GM21529 (cell line): ENCODE measurements at regions not wholly inside any gene's neighbourhood (a gene's known extent, or its start where the extent isn't known, plus 50 kb on each side); places are given as distances from the start of the nearest gene placed in this dataset.
"Not testable (repeated sequence)": the region's sequence is repeated elsewhere in the genome, so short reads cannot be mapped to it uniquely, and the experiment has no call there.

Experiments
- ATAC-seq: cut with Tn5 transposase; IDR thresholded peaks from one replicate; pipeline ENCODE4 v1.9.1; 2021; ENCODE audit not compliant: unreplicated experiment

DNA sequence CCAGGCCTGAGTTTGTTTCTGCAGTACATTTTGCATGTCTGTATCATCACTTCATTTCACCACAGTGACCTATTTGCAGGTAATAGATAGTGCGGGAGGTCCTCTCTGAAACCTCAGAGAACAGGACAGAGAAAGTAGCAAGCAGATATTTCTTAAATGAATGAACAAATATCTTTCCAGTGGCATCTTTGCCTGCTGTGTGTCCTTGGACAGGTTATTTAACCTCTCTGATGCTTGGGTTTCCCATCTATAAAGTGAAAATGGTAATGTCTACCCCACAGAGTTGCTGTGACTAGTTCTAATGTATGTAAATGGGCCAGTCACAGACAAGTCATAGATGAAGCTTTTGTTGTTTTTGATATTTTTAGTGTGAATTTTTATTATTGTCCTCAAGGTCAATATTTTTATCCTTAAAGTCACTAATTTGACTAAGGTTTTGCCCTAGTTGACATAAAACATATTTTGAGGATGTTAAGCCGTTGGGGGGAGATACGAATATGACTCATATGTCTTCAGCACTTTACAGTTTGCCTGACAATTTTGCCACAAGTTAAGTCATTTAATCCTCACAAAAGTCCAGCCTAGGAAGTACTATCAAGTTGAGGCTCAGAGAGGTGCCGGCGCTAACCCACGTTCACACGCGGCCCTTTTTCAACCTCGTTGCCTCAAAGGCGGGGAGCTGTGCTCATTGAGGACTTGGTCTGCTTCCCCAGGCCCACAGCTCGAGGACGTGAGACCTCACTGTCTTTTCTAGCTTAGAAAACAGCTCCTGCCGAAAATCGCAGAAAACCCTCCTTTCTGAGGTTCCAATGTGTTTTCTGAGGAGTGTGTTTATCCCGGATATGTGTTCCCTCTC lies 126.7 kb upstream of the STX18 start:
- no peak for ATAC-seq

DNA sequence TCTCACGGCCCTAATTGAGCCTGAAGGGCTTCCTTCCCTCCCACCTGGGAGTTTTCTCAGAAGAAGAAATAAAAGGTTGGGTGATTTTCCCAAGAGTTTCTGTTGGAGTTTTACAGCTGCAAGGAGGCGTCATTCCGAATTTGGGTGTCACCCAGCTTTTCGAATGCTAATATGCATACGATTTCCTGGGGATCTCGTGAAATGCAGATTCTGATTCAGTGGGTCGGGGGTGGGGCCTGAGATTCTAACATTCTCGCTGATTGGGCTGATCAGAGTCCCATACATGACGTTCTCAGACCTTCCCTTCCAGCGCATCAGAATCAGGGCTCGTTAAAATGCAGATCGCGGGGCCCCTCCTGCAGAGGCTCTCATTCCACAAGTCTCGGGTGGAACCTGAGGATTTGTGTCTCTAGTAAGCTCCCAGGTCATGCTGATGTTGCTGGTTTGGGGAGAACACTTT lies 125.8 kb upstream of the STX18 start:
- ATAC-seq, result no peak

DNA sequence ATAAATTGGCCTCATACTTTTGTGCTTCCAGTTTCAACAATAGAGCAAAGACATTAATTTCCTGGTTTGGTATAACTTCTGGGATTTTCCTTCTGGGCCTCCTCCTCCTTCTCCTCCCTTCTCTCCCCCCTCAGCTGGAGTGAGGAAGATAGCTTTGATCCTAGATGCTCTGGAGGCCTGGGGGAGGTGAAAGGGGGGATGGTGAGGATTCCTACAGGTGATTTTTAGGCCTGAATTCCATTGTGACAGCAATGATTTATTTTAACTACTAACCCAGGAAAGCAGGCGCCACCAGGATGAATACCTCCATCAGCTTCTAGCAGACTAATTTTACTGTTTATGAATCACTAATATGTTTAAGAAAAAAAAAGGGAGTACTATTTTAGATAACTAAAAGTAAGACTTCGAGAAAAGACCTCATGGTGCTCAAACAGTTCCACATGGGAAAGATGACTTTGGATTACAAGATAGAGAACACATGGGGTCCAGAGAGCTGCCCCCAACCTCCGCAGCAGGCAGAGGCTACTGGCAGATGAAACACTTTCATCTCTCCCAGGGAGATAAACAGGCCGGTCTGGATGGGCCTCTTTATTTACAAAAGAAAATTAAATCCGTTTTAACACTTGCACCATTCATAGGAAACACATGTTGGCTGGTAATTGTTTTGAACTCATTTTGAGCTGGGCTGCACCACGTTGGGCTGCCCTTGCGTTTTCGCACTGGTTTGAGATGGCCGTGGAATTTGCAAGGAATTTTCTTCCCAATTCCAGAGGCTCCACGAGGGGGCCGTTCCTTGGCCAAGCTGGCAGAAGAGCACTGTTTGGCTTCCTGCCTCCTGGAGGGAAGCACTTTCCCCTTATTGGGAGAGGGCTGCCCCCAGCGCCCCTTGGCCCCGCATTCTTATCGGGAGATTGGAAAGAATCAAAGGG lies 125.1 kb upstream of the STX18 start:
- ATAC-seq, result no peak

DNA sequence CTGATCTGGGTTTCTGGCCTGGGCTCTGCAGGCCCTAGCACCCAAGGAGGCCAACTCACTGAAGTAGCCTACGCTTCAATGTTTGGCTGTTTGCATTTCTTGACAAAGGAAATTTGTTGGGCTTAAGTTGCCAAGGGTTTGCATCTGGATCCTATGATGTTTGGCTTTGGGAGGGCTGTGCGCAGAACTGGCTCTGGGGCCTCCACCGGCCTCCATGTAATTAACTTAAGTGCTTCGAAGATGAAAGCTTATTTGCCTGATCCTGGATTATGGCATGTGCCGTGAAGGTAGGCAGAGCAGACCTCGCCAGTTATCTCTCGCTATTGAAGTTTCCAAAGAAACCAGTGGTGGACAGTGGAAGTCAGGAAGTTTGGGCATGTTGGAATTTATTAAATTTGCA lies 124.3 kb upstream of the STX18 start:
- ATAC-seq, result no peak

DNA sequence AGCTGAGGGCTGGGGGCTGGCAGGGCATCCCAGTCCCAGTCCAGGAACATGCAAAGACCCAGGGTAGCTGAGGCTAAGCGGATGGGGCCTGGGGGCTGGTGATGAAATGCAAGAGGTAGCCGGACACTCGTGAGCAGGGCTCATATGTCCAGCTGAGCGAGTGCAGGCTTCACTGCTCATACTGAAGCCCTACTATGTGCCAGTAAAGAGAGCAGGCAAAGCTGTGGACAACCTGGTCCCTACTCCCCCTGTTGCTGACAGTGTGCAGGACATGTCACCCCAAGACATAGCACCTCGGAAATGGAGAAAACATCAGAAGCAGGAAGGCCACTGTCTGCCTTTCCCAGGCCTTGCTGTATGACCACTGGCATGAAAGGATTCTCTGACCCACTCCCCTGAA lies 122.4 kb upstream of the STX18 start:
- no peak for ATAC-seq

DNA sequence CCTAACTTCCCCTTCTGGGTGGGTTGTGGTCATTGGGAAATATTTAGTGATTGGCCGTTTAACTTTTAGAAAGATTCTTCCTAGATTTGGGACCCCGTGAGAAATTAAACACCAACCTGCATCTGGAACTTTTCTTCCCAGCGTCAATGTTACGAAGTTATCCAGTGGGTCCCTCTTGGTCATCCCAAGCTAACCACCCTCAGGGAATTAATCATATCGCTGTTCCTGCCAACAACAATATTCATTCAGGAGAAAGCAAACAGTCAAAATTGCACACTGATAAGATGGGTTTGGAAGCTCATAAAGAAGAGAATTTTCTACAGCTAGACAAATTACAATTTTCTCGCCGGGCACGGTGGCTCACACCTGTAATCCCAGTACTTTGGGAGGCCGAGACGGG lies 121.2 kb upstream of the STX18 start:
- no peak for ATAC-seq

DNA sequence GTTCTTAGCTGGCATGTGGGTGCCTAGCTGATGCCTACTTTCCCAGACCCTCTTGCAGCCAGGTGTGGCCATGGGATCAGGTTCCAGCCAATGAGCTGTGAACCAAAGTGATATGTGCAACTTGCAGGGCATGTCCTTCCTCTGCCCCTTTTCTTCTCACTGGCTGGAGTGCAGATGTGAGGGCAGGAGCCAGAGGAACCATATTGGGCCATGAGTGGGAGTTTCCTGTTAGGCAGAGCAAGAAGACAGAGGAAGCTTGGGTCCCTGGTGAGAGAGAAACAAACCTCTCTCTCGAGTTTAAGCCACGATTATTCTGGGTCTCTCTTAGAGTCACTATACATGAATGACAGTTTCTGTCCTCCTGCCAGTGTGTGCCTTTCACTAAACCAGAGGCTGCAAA lies 120.4 kb upstream of the STX18 start:
- no peak for ATAC-seq

DNA sequence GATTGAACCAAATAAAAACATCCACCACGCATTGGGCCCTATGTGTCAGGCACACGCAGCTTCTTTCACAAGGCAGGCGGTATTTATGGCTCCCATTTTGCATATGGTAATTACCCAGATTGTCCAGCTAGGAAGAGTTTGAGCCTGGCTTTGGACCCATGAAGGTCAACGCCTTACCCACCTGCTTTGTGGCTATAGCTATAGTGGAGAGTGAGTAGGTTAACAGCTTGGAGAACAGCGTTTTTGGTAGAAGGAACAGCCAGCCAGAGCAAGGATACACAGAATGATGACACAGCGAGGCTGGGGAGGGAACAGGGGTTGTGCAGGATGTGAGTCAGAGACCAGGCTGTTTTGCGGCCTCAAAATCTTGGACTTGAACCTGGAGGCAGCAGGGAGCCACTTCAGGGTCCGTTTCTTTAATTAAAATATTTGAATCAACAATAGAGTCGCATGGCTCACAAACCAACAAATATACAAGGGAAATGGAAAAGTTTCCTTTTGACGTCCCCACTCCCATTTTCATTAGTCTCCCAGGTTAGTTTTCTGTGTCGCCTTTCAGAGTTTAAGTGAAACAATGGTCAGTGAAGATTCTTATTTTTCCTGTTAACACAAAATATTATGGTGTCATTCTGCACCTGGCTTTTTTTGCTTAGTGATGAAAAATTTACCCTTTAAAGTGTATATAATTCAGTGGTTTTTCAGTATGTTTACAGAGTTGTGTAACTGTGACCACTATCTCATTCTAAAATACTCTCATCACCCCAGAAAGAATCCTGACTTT lies 118.2 kb upstream of the STX18 start:
- no peak for ATAC-seq

DNA sequence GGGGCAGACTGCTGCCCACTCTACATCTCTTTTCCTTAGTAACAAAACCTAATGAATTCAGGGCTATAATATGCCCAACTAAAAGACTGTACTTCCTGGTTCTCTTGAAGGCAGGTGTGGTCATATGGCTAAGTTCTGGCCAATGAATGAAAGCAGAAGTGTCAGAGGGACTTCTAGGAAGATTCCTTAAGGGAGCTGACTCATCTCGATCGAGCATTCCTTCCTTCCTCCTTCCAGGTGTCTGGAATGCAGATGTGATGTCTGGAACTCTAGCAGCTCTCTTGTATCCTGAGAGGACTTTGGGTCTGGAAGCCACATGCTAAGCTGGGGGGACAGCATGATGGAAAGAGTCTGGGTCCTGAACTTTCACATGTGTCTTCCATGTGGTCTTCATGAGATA lies 116.2 kb upstream of the STX18 start:
- ATAC-seq, result no peak

DNA sequence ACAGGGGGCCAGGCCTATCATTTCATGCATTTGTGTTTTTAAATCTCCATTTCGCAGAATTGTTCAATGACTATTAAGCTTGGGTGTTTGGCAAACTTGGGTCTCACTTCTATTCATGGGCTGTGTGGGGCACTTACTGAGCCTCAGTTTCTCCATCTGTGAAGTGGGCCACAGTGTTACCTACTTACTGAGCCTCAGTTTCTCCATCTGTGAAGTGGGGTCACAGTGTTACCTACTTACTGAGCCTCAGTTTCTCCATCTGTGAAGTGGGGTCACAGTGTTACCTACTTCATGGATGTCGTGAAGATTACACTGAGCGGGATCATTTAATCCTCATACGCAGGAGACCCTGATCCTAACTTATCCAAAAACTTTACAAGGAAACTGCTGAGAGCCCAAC lies 115.1 kb upstream of the STX18 start:
- ATAC-seq, result no peak

DNA sequence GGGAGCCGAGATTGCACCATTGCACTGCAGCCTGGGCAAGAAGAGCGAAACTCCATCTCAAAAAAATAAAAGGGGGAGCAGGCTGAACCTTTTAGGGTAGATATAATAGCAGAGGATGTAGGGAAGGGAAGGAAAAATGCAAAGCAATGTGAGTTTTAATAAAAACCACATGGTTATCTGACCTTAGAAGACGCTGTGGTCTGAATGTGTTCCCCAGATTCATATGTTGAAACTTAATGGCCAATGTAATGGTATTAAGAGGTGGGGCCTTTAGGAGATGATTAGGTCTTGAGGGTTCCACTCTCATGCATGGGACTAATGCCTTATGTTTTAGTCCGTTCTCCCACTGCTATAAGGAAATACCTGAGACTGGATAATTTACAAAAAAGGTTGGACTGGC lies 114.1 kb upstream of the STX18 start:
- ATAC-seq, result no peak

DNA sequence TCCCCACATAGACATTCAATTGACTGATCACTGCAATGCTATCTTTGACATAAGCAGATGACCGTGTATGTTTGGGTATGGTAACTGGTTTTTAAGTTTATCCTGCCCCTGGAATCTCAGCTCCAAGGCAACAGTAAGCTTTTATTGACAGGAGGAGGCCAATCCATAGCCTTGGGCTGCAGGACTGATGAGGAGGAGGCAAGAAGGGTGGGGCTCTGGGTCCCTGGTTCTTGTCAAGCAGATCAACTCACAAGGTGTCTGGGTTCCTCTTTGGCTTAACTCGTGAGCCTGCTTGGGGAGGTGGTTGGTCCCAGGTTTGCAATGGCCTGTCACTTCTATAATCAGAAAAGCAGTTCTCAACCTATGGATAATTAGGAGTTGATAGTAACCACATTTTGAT lies 113.2 kb upstream of the STX18 start:
- no peak for ATAC-seq

DNA sequence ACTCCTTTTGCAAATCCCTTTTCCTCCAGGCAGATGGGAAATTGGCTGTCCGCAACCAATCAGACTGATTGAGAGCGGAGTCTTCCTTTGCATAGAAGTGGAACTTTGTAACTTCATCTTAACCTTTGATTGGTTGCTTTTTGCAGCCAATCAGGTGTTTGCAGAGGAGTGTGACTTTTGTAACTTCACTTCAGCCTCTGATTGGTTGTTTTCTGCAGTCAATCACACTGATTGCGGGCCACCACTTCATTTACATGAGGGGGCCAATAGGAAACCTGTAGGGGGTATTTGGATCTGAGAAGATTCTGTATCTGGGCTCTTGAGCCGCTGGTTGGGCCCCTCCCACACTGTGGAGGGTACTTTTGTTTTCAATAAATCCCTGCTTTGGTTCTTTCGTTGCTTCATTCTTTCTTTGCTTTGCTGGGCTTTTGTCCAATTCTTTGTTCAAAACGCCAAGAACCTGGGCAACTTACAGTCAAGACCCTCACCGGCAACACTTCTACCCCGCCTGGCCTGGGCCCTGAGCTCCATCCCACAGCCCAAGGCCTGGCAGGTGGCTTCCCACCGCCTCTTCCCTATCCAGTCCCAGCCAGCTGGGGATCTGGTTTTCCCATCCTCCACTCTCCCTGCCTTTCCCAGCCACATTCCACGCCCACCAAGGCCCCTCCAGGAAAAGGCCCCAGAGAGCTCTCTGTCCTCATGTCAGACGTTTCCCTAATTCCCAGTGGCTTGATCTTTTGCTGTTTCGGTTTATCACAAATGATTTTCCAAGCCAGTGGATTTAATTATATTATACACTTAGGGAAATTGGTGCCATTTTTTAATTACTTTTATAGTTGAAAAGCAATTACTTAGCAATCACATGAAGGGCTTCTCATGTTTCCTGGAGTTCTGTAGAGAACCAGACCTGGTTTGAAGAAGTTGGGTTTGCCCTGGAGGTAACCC lies 110.2 kb upstream of the STX18 start:
- no peak for ATAC-seq

DNA sequence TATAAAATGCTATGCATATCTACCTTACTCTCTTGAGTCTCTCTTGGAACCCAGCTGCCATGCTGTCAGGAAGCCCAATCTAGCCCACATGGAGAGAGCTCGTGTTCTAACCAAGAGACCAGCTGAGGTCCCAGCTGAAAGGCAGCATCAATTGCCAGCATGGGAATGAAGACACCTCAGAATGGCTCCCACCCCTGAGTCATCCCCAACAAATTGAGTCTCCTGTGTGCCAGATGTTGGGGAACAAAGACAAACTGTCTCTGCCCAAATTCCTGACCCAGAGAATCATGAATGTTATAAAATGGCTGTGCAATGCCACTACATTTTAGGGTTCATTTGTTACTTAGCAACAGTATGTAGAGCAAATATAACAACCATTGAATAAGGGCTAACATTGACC lies 105.2 kb upstream of the STX18 start:
- no peak for ATAC-seq

DNA sequence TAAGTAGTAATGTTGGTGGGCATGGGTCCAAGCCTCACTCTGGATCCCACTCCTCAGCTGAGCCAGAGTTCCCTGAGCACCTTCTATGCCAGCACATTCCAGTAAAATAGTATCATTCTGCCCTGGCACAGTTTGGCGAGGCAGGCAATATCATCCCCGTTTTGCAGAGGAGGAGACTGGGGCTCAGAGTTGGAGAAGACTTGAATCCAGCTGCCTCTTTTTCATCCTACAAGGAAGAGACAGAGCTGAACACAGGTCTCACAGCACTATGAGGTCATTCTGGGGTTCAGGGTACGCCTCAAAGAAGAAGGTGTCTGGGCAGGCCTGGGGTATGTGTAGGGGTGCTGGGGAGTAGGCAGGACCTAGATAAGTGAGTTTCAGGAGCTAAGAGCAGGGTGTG lies 103.9 kb upstream of the STX18 start:
- no peak for ATAC-seq

DNA sequence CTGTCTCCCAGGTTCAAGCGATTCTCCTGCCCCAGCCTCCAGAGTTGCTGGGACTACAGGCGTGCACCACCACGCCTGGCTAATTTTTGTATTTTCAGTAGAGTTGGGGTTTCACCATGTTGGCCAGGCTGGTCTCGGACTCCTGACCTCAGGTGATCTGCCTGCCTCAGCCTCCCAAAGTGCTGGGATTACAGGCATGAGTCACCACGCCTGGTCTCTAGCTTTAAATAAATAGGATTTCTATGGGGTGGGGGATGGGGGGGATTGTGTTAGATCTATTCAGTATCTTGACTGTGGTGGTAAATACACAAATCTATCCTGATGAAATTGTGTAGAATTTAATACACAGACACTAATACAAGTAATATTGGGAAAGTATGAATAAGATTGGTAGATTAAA lies 102.4 kb upstream of the STX18 start:
- ATAC-seq, result not testable (repeated sequence)

DNA sequence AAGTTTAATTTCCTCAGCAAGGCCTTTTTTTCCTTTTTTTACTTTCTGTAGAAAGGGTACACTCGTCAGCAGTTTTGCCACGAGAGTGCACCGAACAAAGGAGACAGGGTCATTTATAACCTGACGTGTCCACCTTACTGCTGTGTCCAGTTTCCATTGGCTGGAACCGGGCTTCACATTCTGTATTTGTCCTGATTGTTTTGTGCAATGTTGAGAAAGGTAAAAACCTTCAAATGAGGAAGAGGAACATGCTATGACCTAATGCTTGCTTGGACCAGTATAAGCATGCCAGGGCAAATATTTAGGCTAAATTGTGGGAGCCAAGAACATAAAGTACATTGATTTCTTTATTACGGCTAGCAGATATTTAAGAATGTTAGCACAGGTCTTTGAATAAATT lies 101.9 kb upstream of the STX18 start:
- not testable (repeated sequence) for ATAC-seq

DNA sequence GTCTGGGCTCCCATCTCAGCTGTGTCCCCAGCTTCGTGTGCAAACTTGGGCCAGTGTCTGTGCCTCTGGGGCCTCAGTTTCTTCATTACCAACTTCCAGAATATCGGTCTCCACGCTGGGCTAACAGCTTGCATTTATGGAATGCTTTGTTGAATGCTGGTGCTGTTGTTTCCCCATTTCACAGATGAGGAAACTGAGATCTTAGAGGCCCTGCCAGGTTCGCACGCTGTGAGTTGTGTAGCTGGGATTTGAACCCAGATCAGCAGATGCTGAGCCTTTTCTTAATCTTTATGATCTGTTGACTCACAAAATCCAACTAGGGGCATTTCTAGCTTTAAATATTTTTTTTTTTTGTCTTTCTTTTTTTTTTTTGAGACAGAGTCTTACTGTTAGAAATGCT lies 101.5 kb upstream of the STX18 start:
- no peak for ATAC-seq

DNA sequence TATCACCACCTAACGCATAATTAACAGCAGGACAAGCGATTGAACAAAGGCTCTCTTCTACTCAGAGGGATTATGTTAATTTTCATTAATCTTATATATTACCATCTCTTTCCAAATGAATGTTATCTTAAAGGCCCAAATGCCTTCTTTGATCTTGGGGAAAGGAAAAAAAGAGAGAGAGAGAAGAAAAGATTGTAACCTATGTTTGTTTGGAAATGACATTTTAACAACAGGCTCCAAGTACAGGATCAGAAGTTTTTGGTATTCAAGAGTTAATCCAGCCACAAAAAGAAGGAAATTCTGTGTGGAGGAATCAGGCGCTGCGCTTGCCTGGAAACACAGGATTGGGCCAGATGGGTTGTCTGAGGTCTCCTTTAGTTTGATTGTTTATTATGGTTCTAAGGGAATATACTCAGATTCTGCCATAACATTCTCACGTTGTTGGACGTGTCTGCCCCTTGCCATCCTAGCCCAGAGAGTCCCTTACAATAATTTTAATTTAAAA lies 100.7 kb upstream of the STX18 start:
- no peak for ATAC-seq
